Colon (tissue), 2 donors: ENCODE measurements at regions not wholly inside any gene's neighbourhood (a gene's known extent, or its start where the extent isn't known, plus 50 kb on each side); places are given as distances from the start of the nearest gene placed in this dataset.
"Not testable (repeated sequence)": the region's sequence is repeated elsewhere in the genome, so short reads cannot be mapped to it uniquely, and the experiment has no call there.

Experiments used
- FAIRE-seq: peaks from 2 replicates; lab custom pipeline; 2012; peaks lifted over from hg19 to GRCh38; lab: Jason Lieb, UNC
- donor health status: control.
- donor health status: control.

GRCh38 chr1:78247079-78247478 lies 201.3 kb downstream of the GIPC2 start:
- no peak for FAIRE-seq

DNA sequence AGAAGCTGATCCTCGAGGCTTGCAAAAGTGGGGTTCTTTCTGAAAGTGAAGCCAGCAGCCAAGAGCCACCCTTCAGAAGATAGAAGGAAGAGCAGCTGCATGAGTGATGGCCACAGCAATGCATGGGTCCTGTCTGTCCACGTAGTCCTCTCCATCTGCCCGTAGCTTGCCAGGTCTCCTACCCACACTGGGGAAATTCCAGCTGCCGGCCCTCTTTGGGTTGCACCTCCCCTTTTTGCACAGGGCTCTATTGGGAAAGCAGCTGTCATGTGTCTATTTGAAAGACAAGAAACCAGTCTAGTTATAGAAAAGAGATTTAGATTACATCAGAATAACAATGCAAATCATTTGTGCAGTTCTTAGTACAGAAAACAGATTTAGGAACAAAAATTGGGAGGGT lies 204.4 kb downstream of the GIPC2 start:
- no peak for FAIRE-seq

GRCh38 chr1:78254517-78254916 lies 208.8 kb downstream of the GIPC2 start:
- FAIRE-seq: peak; percentile 75

DNA sequence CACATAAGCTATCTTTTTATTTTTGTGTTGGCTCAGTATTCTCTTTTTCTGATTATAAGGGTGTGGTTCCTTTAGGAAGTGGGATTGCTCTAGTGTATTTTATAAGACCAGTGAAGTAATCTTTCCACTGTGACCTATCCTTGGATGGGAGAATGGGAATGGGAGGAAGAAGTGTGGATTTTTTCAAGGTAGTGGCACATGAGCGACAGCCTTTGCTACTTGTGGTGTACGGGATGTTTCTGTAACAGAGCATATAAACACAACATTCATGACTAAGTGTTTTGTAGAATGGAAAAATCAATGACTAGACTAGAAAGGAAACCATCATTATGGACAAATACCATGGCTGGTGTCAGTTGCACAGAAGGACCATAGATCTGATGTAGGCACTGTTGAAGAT lies 209.6 kb downstream of the GIPC2 start:
- FAIRE-seq: no peak

- FAIRE-seq: no peak
These were observed 210.1 kb downstream of the GIPC2 start for GRCh38 chr1:78255846-78256245.

DNA sequence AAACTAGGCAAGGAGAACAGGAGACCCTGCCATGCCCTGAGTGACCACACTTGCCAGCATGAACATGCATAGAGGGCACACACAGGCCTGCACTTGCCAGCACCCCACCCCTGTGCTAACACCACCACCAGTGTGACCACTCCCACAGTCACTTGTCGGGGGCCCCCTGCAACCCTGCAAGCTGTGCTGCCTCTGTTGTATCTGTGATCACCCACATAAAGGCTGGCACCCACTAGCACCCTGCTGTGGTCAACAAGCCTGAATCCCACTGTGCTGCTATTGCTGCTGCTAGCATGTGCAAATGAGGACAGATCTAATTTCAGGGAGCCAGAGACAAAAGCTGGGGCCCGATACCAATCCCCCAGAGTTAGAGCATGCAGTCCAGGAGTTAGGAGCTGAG lies 217.7 kb downstream of the GIPC2 start:
- no peak for FAIRE-seq

DNA sequence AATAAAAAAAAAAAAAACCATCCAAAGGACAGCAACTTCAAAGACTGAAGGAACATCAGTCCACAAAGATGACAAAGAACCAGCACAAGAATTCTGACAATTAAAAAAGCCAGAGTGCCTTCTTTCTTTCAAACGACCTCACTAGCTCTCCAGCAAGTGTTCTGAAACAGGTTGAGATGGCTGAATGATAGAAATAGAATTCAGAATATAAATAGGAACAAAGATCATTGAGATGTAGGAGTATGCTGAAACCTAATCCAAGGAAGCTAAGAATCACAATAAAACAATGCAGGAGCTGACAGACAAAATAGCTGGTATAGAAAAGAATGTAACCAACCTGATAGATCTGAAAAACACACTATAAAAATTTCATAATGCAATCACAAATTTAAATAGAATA lies 218.2 kb downstream of the GIPC2 start:
- no peak for FAIRE-seq

- FAIRE-seq: no peak
These were observed 221.9 kb downstream of the GIPC2 start for GRCh38 chr1:78267513-78268218.

DNA sequence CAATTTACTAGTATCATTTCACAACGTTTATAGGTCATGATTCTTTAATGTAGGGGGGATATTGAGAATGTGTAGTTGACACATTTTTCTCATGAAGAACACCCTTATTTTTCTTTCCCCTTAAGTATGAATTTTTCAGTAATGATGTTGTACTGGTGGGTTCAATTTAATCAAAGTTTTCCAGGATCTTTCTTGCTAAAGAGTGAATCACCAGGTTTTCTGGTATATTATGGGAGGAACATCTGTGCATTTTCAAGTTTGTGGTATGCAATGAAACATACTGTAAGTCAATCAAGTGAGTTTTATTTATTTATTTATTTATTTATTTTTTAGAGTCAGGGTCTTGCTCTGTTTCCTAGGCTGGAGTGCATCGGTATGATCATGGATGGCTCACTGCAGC lies 221.2 kb upstream of the PTGFR start:
- FAIRE-seq: no peak

- FAIRE-seq: not testable (repeated sequence)
These were observed 219.4 kb upstream of the PTGFR start for GRCh38 chr1:78271423-78271822.

DNA sequence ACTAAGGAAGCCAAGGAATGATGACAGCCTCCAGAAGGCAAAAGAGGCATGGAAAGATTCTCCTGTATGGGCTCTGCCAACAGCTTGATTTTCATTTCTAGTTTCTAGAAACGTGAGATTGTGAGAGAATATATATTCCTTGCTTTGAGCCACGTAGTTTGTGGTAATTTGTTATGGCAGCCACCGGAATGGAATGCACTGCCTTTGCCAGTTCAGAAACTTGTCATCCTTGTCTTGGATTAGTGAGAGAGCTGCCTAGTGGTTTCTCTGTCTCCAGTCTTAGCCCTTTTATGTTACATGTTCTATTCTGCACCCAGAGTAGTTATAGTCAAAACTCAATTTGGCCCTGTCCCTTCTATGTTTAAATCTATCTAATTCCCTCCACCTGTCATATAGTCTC lies 216.0 kb upstream of the PTGFR start:
- FAIRE-seq: no peak

GRCh38 chr1:78275456-78275855 lies 215.3 kb upstream of the PTGFR start:
- no peak for FAIRE-seq

DNA sequence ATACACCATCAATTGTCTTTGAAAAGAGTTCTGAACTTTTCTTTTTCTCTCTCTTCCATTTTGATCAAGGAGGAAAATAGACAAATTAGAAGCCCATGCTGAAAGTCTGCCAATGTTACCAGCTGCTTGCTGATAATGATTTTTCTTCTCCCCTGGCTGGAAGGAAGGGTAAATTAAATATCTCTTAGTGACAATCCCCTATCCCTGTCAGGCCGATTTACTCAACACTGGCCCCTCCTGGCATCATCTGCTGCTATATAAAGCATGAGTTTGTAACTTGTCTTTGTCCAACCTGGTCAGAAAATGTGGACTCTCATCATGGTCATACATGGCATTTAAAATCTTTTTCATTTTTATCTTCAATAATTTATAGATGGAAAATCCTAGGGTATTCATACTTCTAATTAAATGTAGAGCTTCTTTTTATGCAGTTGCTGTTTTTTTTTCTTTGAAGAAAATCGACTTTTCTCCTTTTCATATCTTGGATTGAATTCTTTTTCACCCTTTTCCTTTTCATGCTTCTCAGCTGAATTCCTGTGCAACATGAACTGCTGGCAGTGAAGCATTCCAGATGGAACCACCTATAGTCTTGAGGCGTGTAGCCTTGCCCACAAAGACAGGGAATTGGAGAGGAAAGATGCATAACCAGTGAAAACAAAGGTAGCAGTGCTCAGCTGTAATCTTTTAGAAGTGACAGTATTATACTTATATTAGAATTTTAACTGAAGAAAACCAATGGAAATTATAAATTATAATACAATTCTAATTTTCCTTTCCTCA lies 214.7 kb upstream of the PTGFR start:
- no peak for FAIRE-seq

GRCh38 chr1:78277253-78277652 lies 213.5 kb upstream of the PTGFR start:
- no peak for FAIRE-seq

- no peak for FAIRE-seq
These were observed 211.7 kb upstream of the PTGFR start for GRCh38 chr1:78279051-78279450.

- FAIRE-seq: no peak
These were observed 210.1 kb upstream of the PTGFR start for GRCh38 chr1:78280626-78281025.

DNA sequence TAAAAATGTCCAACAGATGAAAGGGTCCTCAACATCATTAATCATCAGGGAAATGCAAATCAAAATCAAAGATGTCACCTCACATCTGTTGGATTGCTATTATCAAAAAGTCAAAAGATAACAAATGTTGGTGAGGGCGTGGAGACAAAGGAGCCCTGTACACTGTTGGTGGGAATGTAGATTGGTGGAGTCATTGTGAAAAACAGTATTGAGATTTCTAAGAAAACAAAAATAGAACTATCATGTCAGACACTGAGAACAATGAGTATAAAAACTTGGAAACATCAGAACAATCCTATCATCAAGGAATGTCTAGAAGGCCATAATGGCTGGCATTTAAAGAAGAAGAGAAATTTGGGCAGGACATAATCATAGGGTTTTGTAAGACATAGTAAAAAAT lies 209.2 kb upstream of the PTGFR start:
- FAIRE-seq: no peak

DNA sequence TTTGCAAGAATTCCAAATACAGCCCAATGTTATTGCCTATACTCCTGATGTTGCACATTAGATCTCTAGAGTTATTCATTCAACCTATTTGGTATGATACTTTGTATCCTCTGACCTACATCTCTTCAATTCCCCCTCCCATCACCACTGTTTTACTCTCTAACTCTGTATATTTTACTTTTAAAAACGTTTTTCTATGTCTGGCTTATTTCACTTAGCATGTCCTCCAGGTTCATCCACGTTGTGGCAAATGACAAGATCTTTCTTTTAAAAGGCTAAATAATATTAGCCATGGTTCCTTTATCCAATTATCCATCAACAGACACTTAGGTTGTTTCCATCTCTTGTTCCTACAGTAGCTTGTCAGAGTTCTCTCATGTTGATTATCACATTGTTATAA lies 207.1 kb upstream of the PTGFR start:
- FAIRE-seq: no peak

GRCh38 chr1:78284354-78284753 lies 206.4 kb upstream of the PTGFR start:
- FAIRE-seq: no peak

GRCh38 chr1:78286686-78287085 lies 204.1 kb upstream of the PTGFR start:
- no peak for FAIRE-seq

DNA sequence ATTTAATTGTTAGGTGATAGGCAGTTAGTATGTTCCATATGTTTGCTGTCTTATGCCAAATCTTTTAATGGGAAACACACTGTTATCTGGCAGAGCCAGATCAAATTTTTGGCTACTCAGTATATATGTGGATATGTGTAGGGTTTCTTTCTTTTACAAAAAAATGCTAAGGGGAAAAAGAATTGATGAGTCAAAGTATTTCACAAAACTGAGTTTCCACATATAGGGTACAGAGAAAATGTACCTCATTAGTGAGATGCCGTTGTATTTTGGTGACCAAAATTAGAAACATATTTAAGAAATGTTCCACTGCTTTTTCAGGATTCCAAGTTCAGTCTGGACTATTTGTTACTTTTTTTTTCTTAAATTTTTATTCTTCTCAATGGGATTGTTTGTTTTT lies 201.2 kb upstream of the PTGFR start:
- no peak for FAIRE-seq

DNA sequence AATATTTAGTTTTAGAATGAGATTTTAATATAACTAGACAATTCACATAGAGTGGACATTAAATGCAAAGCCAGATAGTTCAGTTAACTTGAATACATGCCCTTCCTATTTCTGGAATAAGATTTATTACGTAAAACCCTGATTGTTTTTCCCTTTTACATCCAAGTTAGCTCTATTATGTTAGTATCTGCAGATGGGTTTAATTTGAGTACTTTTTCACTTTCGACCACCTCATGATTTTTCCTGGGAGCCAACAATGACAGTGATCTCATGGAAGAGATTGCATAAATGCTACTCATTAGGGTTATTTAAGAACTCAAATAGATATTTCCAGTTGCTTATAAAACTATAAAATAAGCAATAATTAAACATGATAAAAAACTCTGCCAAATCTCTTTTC lies 199.4 kb upstream of the PTGFR start:
- FAIRE-seq: no peak

DNA sequence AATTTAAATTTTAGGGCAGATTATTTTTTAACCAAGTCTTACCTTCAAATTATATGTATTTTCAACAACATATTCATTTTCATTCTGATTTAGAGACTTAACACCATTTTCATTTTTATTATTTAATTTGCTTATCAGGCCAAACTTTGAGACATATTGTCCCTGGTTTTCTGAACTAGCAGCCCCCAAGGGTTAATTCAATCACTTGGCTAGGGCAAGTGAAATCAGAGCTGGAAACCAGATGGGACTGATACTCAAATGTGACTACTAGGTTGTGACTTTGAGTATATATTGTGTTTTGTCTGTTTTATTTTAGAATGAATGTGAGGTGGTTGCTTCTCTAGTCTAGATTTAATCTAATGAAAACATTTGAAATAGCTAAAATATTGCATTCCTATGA lies 198.9 kb upstream of the PTGFR start:
- no peak for FAIRE-seq

DNA sequence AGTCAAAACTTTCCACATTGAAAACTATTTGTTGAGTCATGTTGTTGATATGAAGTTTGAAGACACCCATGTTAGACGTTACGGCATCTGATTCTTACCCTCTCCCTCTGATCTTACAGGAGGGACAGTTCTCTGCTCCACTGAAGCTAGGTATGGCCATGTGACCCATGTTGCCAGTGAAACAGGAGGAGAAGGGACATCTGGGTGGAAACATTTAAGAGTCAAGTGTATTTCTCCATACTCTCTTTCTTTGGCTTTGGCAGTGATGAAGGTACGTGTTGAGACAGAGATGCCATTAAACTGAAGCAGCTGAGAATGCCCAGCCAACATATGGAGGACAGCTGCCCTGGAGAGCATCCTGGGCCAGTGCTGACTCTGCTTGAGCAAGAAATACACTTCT lies 198.4 kb upstream of the PTGFR start:
- FAIRE-seq: no peak
